Heart left ventricle (tissue), 16 donors: ENCODE measurements at regions not wholly inside any gene's neighbourhood (a gene's known extent, or its start where the extent isn't known, plus 50 kb on each side); places are given as distances from the start of the nearest gene placed in this dataset.
A peak's percentile ranks its signal among the peaks of the same experiment; 100 is the strongest.

Experiments used
- ATAC-seq, 4 donors: fragments of 200-7000 bp; cut with Tn5 transposase; one replicate each; pipeline ENCODE4 v1.9.1; 2020 to 2022; ENCODE audit warnings: moderate library complexity in 4 of 4, mild to moderate bottlenecking in 3 of 4, moderate number of reproducible peaks in 1 of 4
- DNase-seq, 5 donors: peaks; one replicate each; pipeline ENCODE4 v3.0.0-alpha.2; 2020
- H3K27ac ChIP-seq, 12 donors: fragments of 200-600 bp; sonication (generic) in 4 of 12; one replicate each; pipeline versions ENCODE4 v1.5.0 to v1.8.0; 2016 to 2022; ENCODE audit warnings: mild to moderate bottlenecking in 2 of 12
- H3K27me3 ChIP-seq, 9 donors: fragments of 200-600 bp; sonication (generic) in 2 of 9; one replicate each; pipeline versions ENCODE4 v1.5.1 to v1.8.0; 2016 to 2022; ENCODE audit warnings: mild to moderate bottlenecking in 3 of 9
- H3K36me3 ChIP-seq, 9 donors: fragments of 200-600 bp; sonication (generic) in 2 of 9; one replicate each; pipeline versions ENCODE4 v1.5.0 to v1.8.0; 2018 to 2022; ENCODE audit warnings: mild to moderate bottlenecking in 2 of 9
- H3K4me1 ChIP-seq, 12 donors: fragments of 200-600 bp; sonication (generic) in 4 of 12; one replicate each; pipeline versions ENCODE4 v1.5.0 to v1.8.0; 2016 to 2022; ENCODE audit warnings: mild to moderate bottlenecking in 3 of 12
- H3K4me3 ChIP-seq, 12 donors: fragments of 200-600 bp; sonication (generic) in 4 of 12; one replicate each; pipeline versions ENCODE4 v1.5.0 to v1.8.0; 2017 to 2022; ENCODE audit warnings: mild to moderate bottlenecking in 9 of 12, moderate library complexity in 4 of 12
- H3K9me3 ChIP-seq, 12 donors: fragments of 200-600 bp; sonication (generic) in 4 of 12; one replicate each; pipeline versions ENCODE4 v1.5.0 to v1.8.0; 2016 to 2022; ENCODE audit warnings: mild to moderate bottlenecking in 1 of 12
- CTCF ChIP-seq, 12 donors: fragments of 200-600 bp; sonication (generic) in 4 of 12; IDR thresholded peaks; one replicate each; pipeline versions ENCODE4 v1.5.0 to v1.8.0; 2018 to 2022; ENCODE audit warnings: antibody characterized with exemption in 12 of 12, mild to moderate bottlenecking in 5 of 12
- POLR2A ChIP-seq, 2 donors: fragments of 450-650 bp; IDR thresholded peaks; one replicate each; pipeline ENCODE4 v1.6.1; 2017; ENCODE audit warnings: antibody characterized with exemption in 2 of 2, mild to moderate bottlenecking in 2 of 2, moderate library complexity in 2 of 2
- WGBS, 4 donors: extraction: QIAGEN DNeasy Blood & Tissue Kit in 2 of 4; methylation state at CpG; one replicate each; pipeline versions ENCODE4 v1.1.5 to v1.1.7; 2013 to 2018; 5-methylcytosine and 5-hydroxymethylcytosine counted together
- intact Hi-C, 10 donors: fragments of 100-400 bp; cut with DNase I; formaldehyde crosslinking; loops; one replicate each; pipeline versions ENCODE4 v1.11.1 to v1.14.2; 2022
- donor health status: ischemic (EF 13 %, LVEDD 7.1; RV severe dilation, severe dysfunction).
- donor health status: healthy with polysubstance abuse.
- donor health status: DM: no; HTN: yes; CAD: no.
- donor health status: DM: no; HTN: no; CAD: no.
- donor health status: ischemic (EF 25% LVEDD 6.9; RV normal size, moderate dysfunction).
- donor health status: ischemic (EF 25% LVEDD 5.7; RV mildly dilated, moderate dysfunction).
- donor health status: healthy.
- donor health status: DM: yes; HTN: yes; CAD: no.
- donor health status: ischemic (EF 35%, LVEDD 5.7; RV mildly dilated, moderate dysfunction).
- donor health status: nonischemic (EF 11% LVEDD 7.7; RV severe dilation, severe dysfunction).
- donor health status: DM: yes; HTN: yes; CAD: no.
- donor health status: PGD.
- donor health status: ischemic (EF 29% LVEDD 5.4; RV normal size, mild dysfunction).
- donor health status: nonischemic (EF 23%, LVEDD 6.1; RV moderate dilation, normal function).

GRCh38 chr2:129055824-129056223, 737.2 kb upstream of the HS6ST1 start:
- WGBS, 4 donors: 73 to 79% (median 76%) methylated on average over 6 of the region's 6 CpGs

GRCh38 chr2:129056309-129056958, 737.8 kb upstream of the HS6ST1 start:
- ATAC-seq: peak in 1 of 4 donors; percentile 13

More at GRCh38 chr2:129055824-129056223, 737.2 kb upstream of the HS6ST1 start:
- Histone ChIP-seq H3K4me1 (no peaks in the 10 kb centered on the region), H3K36me3 (no peaks in the 10 kb centered on the region), H3K4me3 (no peak overlapping the region), H3K9me3 (no peaks in the 10 kb centered on the region), H3K27me3 (no peaks in the 10 kb centered on the region), H3K27ac (no peak overlapping the region)
- DNase-seq (no peak), ATAC-seq (no peak)
- intact Hi-C loops: no loop called here
- TF ChIP-seq POLR2A (IDR thresholded peaks at IDR 0.05) (no peak), CTCF (IDR thresholded peaks at IDR 0.05) (no peak)

GRCh38 chr2:129056959-129057317, 738.3 kb upstream of the HS6ST1 start:
- Histone ChIP-seq H3K27me3 (no peaks in the 10 kb centered on the region), H3K4me3 (no peak overlapping the region), H3K4me1 (no peaks in the 10 kb centered on the region), H3K36me3 (no peaks in the 10 kb centered on the region), H3K9me3 (no peaks in the 10 kb centered on the region), H3K27ac (no peak overlapping the region)
- ATAC-seq: peak in 1 of 4 donors; percentile 29
- 75 to 89% (median 85%) methylated on average over 2 of the region's 2 CpGs for WGBS, 4 donors
- no peak for DNase-seq
- intact Hi-C loops: no loop called here
- TF ChIP-seq POLR2A (IDR thresholded peaks at IDR 0.05): no peak
- no peak for TF ChIP-seq CTCF (IDR thresholded peaks at IDR 0.05)

More at GRCh38 chr2:129056309-129056958, 737.8 kb upstream of the HS6ST1 start:
- TF ChIP-seq POLR2A (IDR thresholded peaks at IDR 0.05): no peak
- Histone ChIP-seq H3K27ac (no peak overlapping the region), H3K27me3 (no peaks in the 10 kb centered on the region), H3K4me3 (no peak overlapping the region), H3K9me3 (no peaks in the 10 kb centered on the region), H3K36me3 (no peaks in the 10 kb centered on the region), H3K4me1 (no peaks in the 10 kb centered on the region)
- 64 to 84% (median 78%) methylated on average over 5 of the region's 5 CpGs for WGBS, 4 donors
- intact Hi-C loops: no loop called here
- DNase-seq: no peak

- DNase-seq (no peak), ATAC-seq (no peak)
- Histone ChIP-seq H3K36me3 (no peaks in the 10 kb centered on the region), H3K9me3 (no peaks in the 10 kb centered on the region), H3K4me3 (no peak overlapping the region), H3K27me3 (no peaks in the 10 kb centered on the region), H3K27ac (no peak overlapping the region), H3K4me1 (no peaks in the 10 kb centered on the region)
- 93 to 95% (median 94%) methylated on average over 5 of the region's 5 CpGs for WGBS, 4 donors
- no peak for TF ChIP-seq CTCF (IDR thresholded peaks at IDR 0.05)
- TF ChIP-seq POLR2A (IDR thresholded peaks at IDR 0.05): no peak
- intact Hi-C loops: no loop called here
These were observed 740.3 kb upstream of the HS6ST1 start for GRCh38 chr2:129058981-129059380.

- ATAC-seq: no peak
- TF ChIP-seq CTCF (IDR thresholded peaks at IDR 0.05) (no peak), POLR2A (IDR thresholded peaks at IDR 0.05) (no peak)
- Histone ChIP-seq H3K36me3 (no peaks in the 10 kb centered on the region), H3K4me3 (no peak overlapping the region), H3K9me3 (no peaks in the 10 kb centered on the region), H3K27me3 (no peaks in the 10 kb centered on the region), H3K27ac (no peak overlapping the region), H3K4me1 (no peaks in the 10 kb centered on the region)
- DNase-seq: no peak
- intact Hi-C loops: no loop called here
- WGBS, 4 donors: 93 to 96% (median 95%) methylated on average over 7 of the region's 7 CpGs
These were observed 740.8 kb upstream of the HS6ST1 start for GRCh38 chr2:129059476-129059875.
